ENCODE measurements at regions not wholly inside any gene's neighbourhood (a gene's known extent, or its start where the extent isn't known, plus 50 kb on each side); places are given as distances from the start of the nearest gene placed in this dataset.

- H3K4me3 ChIP-seq: no peak overlapping the region
- H3K9me3 ChIP-seq: peaks cover 0 to 7% (median 0%) of the 10 kb centered on the region in 3 donors
- WGBS, 2 donors: 75 to 100% methylated on average over 1 of the region's 1 CpG
- no peaks in the 10 kb centered on the region for H3K4me1 ChIP-seq
- intact Hi-C loops (cut with DNase I): no loop called here
- no peak overlapping the region for H3K27ac ChIP-seq
- H3K27me3 ChIP-seq: no peaks in the 10 kb centered on the region
- no peaks in the 10 kb centered on the region for H3K36me3 ChIP-seq
- no peak for DNase-seq
- TF ChIP-seq POLR2A (IDR thresholded peaks at IDR 0.05): no peak
- TF ChIP-seq, protein P1, sequence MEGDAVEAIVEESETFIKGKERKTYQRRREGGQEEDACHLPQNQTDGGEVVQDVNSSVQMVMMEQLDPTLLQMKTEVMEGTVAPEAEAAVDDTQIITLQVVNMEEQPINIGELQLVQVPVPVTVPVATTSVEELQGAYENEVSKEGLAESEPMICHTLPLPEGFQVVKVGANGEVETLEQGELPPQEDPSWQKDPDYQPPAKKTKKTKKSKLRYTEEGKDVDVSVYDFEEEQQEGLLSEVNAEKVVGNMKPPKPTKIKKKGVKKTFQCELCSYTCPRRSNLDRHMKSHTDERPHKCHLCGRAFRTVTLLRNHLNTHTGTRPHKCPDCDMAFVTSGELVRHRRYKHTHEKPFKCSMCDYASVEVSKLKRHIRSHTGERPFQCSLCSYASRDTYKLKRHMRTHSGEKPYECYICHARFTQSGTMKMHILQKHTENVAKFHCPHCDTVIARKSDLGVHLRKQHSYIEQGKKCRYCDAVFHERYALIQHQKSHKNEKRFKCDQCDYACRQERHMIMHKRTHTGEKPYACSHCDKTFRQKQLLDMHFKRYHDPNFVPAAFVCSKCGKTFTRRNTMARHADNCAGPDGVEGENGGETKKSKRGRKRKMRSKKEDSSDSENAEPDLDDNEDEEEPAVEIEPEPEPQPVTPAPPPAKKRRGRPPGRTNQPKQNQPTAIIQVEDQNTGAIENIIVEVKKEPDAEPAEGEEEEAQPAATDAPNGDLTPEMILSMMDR (IDR thresholded peaks at IDR 0.05): no peak
These were observed 744.8 kb downstream of the REEP3 start for GRCh38 chr10:64265961-64266360.

- WGBS, 2 donors: 66 to 70% methylated on average over 3 of the region's 3 CpGs
- H3K4me1 ChIP-seq: no peaks in the 10 kb centered on the region
- intact Hi-C loops (cut with DNase I): no loop called here
- H3K4me3 ChIP-seq: no peak overlapping the region
- H3K36me3 ChIP-seq: no peaks in the 10 kb centered on the region
- no peak for DNase-seq
- no peaks in the 10 kb centered on the region for H3K9me3 ChIP-seq
- H3K27ac ChIP-seq: no peak overlapping the region
- TF ChIP-seq, protein P1 (IDR thresholded peaks at IDR 0.05): no peak
- no peak for TF ChIP-seq POLR2A (IDR thresholded peaks at IDR 0.05)
- no peaks in the 10 kb centered on the region for H3K27me3 ChIP-seq
These were observed 750.3 kb downstream of the REEP3 start for GRCh38 chr10:64271508-64271907.

DNA sequence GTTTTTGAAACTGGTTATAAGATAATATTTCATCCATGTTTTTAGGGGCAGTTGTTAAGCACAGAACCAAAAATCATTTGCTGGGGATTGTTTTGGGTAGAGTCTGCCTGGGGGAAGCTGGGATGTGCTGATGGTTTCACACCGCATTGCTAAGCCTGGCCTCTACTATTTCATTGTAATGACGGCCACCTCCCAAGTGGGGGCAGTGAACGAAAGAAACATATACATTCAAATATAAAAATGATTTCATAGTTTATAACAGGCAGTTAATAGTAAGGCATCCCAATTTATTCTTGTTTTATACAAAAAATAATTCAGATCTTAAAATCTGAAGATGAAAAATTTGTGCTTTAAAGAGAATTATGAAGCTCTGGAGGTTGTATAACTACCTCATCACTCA is 750.8 kb downstream of the REEP3 start:
- TF ChIP-seq POLR2A (IDR thresholded peaks at IDR 0.05): no peak
- TF ChIP-seq, protein P1 (IDR thresholded peaks at IDR 0.05): no peak
- WGBS, 2 donors: 46 to 56% methylated on average over 3 of the region's 3 CpGs
- no peak overlapping the region for H3K27ac ChIP-seq
- no peaks in the 10 kb centered on the region for H3K4me1 ChIP-seq
- no peak overlapping the region for H3K4me3 ChIP-seq
- no peaks in the 10 kb centered on the region for H3K27me3 ChIP-seq
- H3K9me3 ChIP-seq: no peaks in the 10 kb centered on the region
- intact Hi-C loops (cut with DNase I): no loop called here
- H3K36me3 ChIP-seq: no peaks in the 10 kb centered on the region
- DNase-seq: no peak

DNA sequence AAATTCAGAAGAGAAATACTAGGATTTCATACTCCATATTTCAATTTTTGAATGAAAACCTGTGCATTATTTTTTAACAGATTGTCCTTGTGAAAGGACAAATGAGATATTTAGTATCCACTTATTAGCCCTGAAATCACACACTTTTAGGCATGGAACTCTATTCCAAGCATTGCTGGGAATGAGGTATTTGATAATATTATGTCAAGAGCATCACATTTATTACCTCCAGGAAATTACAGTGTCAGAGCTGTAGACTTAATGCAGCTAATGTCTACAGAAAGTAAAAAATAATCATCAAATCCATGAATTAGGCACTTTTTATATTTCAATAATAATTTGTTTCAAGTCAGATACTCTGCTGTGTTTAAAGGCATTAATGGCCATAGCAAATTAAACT is 753.8 kb downstream of the REEP3 start:
- Histone ChIP-seq H3K4me3 (no peak overlapping the region), H3K9me3 (peaks cover 0 to 6% (median 0%) of the 10 kb centered on the region in 3 donors), H3K27me3 (no peaks in the 10 kb centered on the region), H3K27ac (no peak overlapping the region), H3K36me3 (no peaks in the 10 kb centered on the region), H3K4me1 (no peaks in the 10 kb centered on the region)
- no peak for TF ChIP-seq POLR2A (IDR thresholded peaks at IDR 0.05)
- TF ChIP-seq, protein P1 (IDR thresholded peaks at IDR 0.05): no peak
- no peak for DNase-seq
- intact Hi-C loops (cut with DNase I): no loop called here

GRCh38 chr10:64275774-64276173 is 754.6 kb downstream of the REEP3 start:
- WGBS, 2 donors: 35 to 41% methylated on average over 2 of the region's 2 CpGs
- Histone ChIP-seq H3K4me3 (no peak overlapping the region), H3K36me3 (no peaks in the 10 kb centered on the region), H3K27me3 (no peaks in the 10 kb centered on the region), H3K4me1 (no peaks in the 10 kb centered on the region), H3K27ac (no peak overlapping the region), H3K9me3 (peaks cover 0 to 6% (median 0%) of the 10 kb centered on the region in 3 donors)
- no peak for DNase-seq
- TF ChIP-seq, protein P1 (IDR thresholded peaks at IDR 0.05): no peak
- TF ChIP-seq POLR2A (IDR thresholded peaks at IDR 0.05): no peak
- intact Hi-C loops (cut with DNase I): no loop called here

Data from esophagus squamous epithelium (tissue), 5 donors.